H1 (cell line): ENCODE measurements at regions not wholly inside any gene's neighbourhood (a gene's known extent, or its start where the extent isn't known, plus 50 kb on each side); places are given as distances from the start of the nearest gene placed in this dataset.

Source experiments
- CTCF ChIA-PET: fragments of 300-600 bp; sonication (Branson Sonifier 250); formaldehyde crosslinking; loops from one replicate; lab custom pipeline; 2021; ENCODE audit not compliant: partially characterized antibody; lab: Charles Lee
- POLR2A ChIA-PET: fragments of 300-600 bp; sonication (Branson Sonifier 250); formaldehyde crosslinking; loops from one replicate; lab custom pipeline; 2021; ENCODE audit warnings: inconsistent platforms; ENCODE audit not compliant: partially characterized antibody; lab: Charles Lee
- DNase-seq, 2 experiments: peaks; one replicate each; pipeline versions ENCODE4 v3.0.0 to v3.0.0-alpha.2; 2010 to 2022; ENCODE audit warnings: low spot score in 2 of 2, low read depth in 1 of 2, mixed read lengths in 1 of 2
- FAIRE-seq: peaks from 2 replicates; lab custom pipeline; 2011; peaks lifted over from hg19 to GRCh38; lab: Jason Lieb, UNC
- H2AFZ ChIP-seq: 2 replicates; pipeline ENCODE4 v1.8.1; 2012; ENCODE audit warnings: low read length, inconsistent platforms
- H2AK5ac ChIP-seq: 2 replicates; pipeline ENCODE4 v1.6.1; 2013; ENCODE audit warnings: low read depth, low read length
- H2BK120ac ChIP-seq: replicated peaks from 2 replicates; pipeline ENCODE3; 2013; ENCODE audit warnings: low read depth, low read length, inconsistent platforms
- H2BK12ac ChIP-seq: 2 replicates; pipeline ENCODE4 v1.6.1; 2013; ENCODE audit warnings: low read depth, low read length
- H2BK15ac ChIP-seq: 2 replicates; pipeline ENCODE4 v1.6.1; 2013; ENCODE audit warnings: low read length
- H2BK20ac ChIP-seq: 2 replicates; pipeline ENCODE4 v1.6.1; 2013; ENCODE audit warnings: low read length
- H2BK5ac ChIP-seq: 2 replicates; pipeline ENCODE4 v1.6.1; 2013; ENCODE audit warnings: low read depth, low read length
- H3K14ac ChIP-seq: 2 replicates; pipeline ENCODE4 v1.6.1; 2013; ENCODE audit warnings: inconsistent platforms; ENCODE audit not compliant: insufficient read length
- H3K18ac ChIP-seq: 2 replicates; pipeline ENCODE4 v1.6.1; 2013; ENCODE audit warnings: low read length; ENCODE audit errors: extremely low read depth
- H3K23ac ChIP-seq: 2 replicates; pipeline ENCODE4 v1.6.1; 2013; ENCODE audit warnings: inconsistent platforms; ENCODE audit not compliant: insufficient read length
- H3K23me2 ChIP-seq: 2 replicates; pipeline ENCODE4 v1.6.1; 2013; ENCODE audit warnings: low read depth, low read length
- H3K27ac ChIP-seq: 2 replicates; pipeline ENCODE4 v1.6.1; 2011; ENCODE audit warnings: low read depth, low read length, inconsistent platforms
- H3K27me3 ChIP-seq, 4 experiments: replicated peaks in 1 of 4; 1 replicate in 1 of 4; 2 replicates in 3 of 4; pipeline versions ENCODE4 v1.6.1 to v1.8.1; 2011 to 2013; ENCODE audit warnings: low read length in 3 of 4, mild to moderate bottlenecking in 3 of 4, inconsistent platforms in 2 of 4, mixed read lengths in 2 of 4, moderate library complexity in 1 of 4; ENCODE audit not compliant: control insufficient read depth in 3 of 4, insufficient read depth in 3 of 4; ENCODE audit errors: extremely low read depth in 1 of 4
- H3K36me3 ChIP-seq, 4 experiments: 2 replicates each; pipeline versions ENCODE4 v1.6.1 to v1.8.1; 2011 to 2013; ENCODE audit warnings: mild to moderate bottlenecking in 4 of 4, low read length in 3 of 4, moderate library complexity in 2 of 4, control low read depth in 1 of 4, inconsistent platforms in 1 of 4; ENCODE audit not compliant: insufficient read depth in 4 of 4, control insufficient read depth in 2 of 4
- H3K4ac ChIP-seq: replicated peaks from 2 replicates; pipeline ENCODE3; 2013; ENCODE audit warnings: low read length, low read depth, mixed read lengths, inconsistent platforms; ENCODE audit not compliant: insufficient read length
- H3K4me1 ChIP-seq, 4 experiments: replicated peaks in 1 of 4; 1 replicate in 1 of 4; 2 replicates in 3 of 4; pipeline versions ENCODE4 v1.6.1 to v1.8.1; 2011 to 2013; ENCODE audit warnings: low read length in 3 of 4, inconsistent platforms in 2 of 4, mixed read lengths in 1 of 4; ENCODE audit not compliant: insufficient read depth in 4 of 4, control insufficient read depth in 3 of 4
- H3K4me2 ChIP-seq, 2 experiments: 2 replicates each; pipeline versions ENCODE4 v1.6.1 to v1.8.1; 2011 to 2013; ENCODE audit warnings: low read depth in 2 of 2, low read length in 2 of 2, control low read depth in 1 of 2, inconsistent platforms in 1 of 2, mild to moderate bottlenecking in 1 of 2; ENCODE audit not compliant: insufficient read depth in 1 of 2
- H3K4me3 ChIP-seq, 4 experiments: fragments of 200-600, 300-600 bp in 1 of 4; sonication (generic), shearing (Covaris generic), sonication (Bioruptor Twin) in 1 of 4; 2 replicates each; pipeline versions ENCODE4 v1.5.1 to v1.8.1; 2011 to 2016; ENCODE audit warnings: low read length in 4 of 4, low read depth in 3 of 4, control low read depth in 2 of 4, inconsistent platforms in 2 of 4, mild to moderate bottlenecking in 2 of 4, mixed read lengths in 1 of 4, moderate library complexity in 1 of 4; ENCODE audit not compliant: insufficient read depth in 2 of 4; ENCODE audit errors: extremely low read depth in 1 of 4
- H3K56ac ChIP-seq: replicated peaks from 2 replicates; pipeline ENCODE3; 2013; ENCODE audit warnings: low read depth, mild to moderate bottlenecking, mixed read lengths, low read length, inconsistent platforms; ENCODE audit not compliant: insufficient read length
- H3K79me1 ChIP-seq: 2 replicates; pipeline ENCODE4 v1.6.1; 2013; ENCODE audit warnings: low read depth, low read length, control low read depth
- H3K79me2 ChIP-seq, 2 experiments: 2 replicates each; pipeline versions ENCODE4 v1.6.1 to v1.8.1; 2012 to 2013; ENCODE audit warnings: low read length in 2 of 2, mild to moderate bottlenecking in 2 of 2, inconsistent platforms in 1 of 2; ENCODE audit not compliant: insufficient read depth in 2 of 2, control insufficient read depth in 1 of 2
- H3K9ac ChIP-seq, 4 experiments: replicated peaks in 1 of 4; 1 replicate in 1 of 4; 2 replicates in 3 of 4; pipeline versions ENCODE4 v1.6.1 to v1.8.1; 2011 to 2013; ENCODE audit warnings: low read depth in 3 of 4, low read length in 3 of 4, control low read depth in 2 of 4, mild to moderate bottlenecking in 2 of 4, moderate library complexity in 2 of 4, inconsistent platforms in 1 of 4; ENCODE audit errors: extremely low read depth in 1 of 4
- H3K9me3 ChIP-seq, 2 experiments: 2 replicates each; pipeline versions ENCODE4 v1.6.1 to v1.8.1; 2012 to 2013; ENCODE audit warnings: mild to moderate bottlenecking in 2 of 2, moderate library complexity in 2 of 2, control low read depth in 1 of 2, inconsistent platforms in 1 of 2, low read depth in 1 of 2, low read length in 1 of 2, mixed read lengths in 1 of 2; ENCODE audit not compliant: insufficient read depth in 2 of 2
- H4K20me1 ChIP-seq, 2 experiments: replicated peaks in 1 of 2; 2 replicates each; pipeline versions ENCODE3 to v1.8.1; 2011 to 2013; ENCODE audit warnings: inconsistent platforms in 2 of 2, low read length in 2 of 2, mild to moderate bottlenecking in 1 of 2; ENCODE audit not compliant: insufficient read depth in 2 of 2, control insufficient read depth in 1 of 2
- H4K5ac ChIP-seq: 2 replicates; pipeline ENCODE4 v1.6.1; 2013; ENCODE audit warnings: low read length, low read depth, mixed read lengths, inconsistent platforms; ENCODE audit not compliant: insufficient read length
- H4K8ac ChIP-seq: 2 replicates; pipeline ENCODE4 v1.8.0; 2013; ENCODE audit warnings: mild to moderate bottlenecking, moderate library complexity, low read length, inconsistent platforms; ENCODE audit not compliant: insufficient read depth; ENCODE audit errors: extremely low read depth
- H4K91ac ChIP-seq: replicated peaks from 2 replicates; pipeline ENCODE3; 2013; ENCODE audit warnings: low read length, mixed read lengths, inconsistent platforms; ENCODE audit not compliant: insufficient read length
- CREB1 ChIP-seq: IDR thresholded peaks from 2 replicates; pipeline ENCODE4 v1.6.1; 2012; ENCODE audit warnings: inconsistent platforms
- HDAC2 ChIP-seq, 2 experiments: fragments of 300-600 bp in 1 of 2; sonication (generic) in 1 of 2; IDR thresholded peaks; 2 replicates each; pipeline ENCODE4 v1.6.1; 2011 to 2012; ENCODE audit warnings: low read depth in 2 of 2, low read length in 2 of 2, mild to moderate bottlenecking in 2 of 2, moderate library complexity in 2 of 2, borderline replicate concordance in 1 of 2, inconsistent platforms in 1 of 2
- JUND ChIP-seq: IDR thresholded peaks from 2 replicates; pipeline ENCODE4 v1.6.1; 2011; ENCODE audit warnings: mild to moderate bottlenecking, improper control_type of control experiment, low read length
- KDM5A ChIP-seq: fragments of 200-600 bp; IDR thresholded peaks from 2 replicates; pipeline ENCODE4 v1.7.1; 2012; ENCODE audit warnings: mild to moderate bottlenecking, low read length, inconsistent platforms, mixed read lengths
- NANOG ChIP-seq: IDR thresholded peaks from 2 replicates; pipeline ENCODE4 v1.6.1; 2011; ENCODE audit warnings: low read length, low read depth, mild to moderate bottlenecking, inconsistent platforms; ENCODE audit not compliant: insufficient read depth, poor library complexity, severe bottlenecking
- PHF8 ChIP-seq: fragments of 200-600 bp; sonication (generic); conservative IDR thresholded peaks from 2 replicates; pipeline ENCODE4 v1.7.1; 2012; ENCODE audit warnings: low read depth, mild to moderate bottlenecking, inconsistent platforms, low read length, moderate library complexity
- POU5F1 ChIP-seq: IDR thresholded peaks from 2 replicates; pipeline ENCODE4 v1.6.1; 2011; ENCODE audit warnings: low read depth, mild to moderate bottlenecking, low read length, moderate library complexity
- SP1 ChIP-seq: IDR thresholded peaks from 2 replicates; pipeline ENCODE4 v1.6.1; 2011; ENCODE audit warnings: low read depth, low read length
- WGBS, 2 experiments: shearing (Covaris generic) in 1 of 2; methylation state at CpG; one replicate each; pipeline versions ENCODE4 v1.1.6 to v1.1.7; 2013 to 2015; ENCODE audit warnings: low lambda C conversion rate in 2 of 2, mixed read lengths in 2 of 2, inconsistent platforms in 1 of 2, low coverage in 1 of 2, missing lambda C conversion rate in 1 of 2; ENCODE audit not compliant: insufficient replicate concordance in 2 of 2, insufficient coverage in 1 of 2, insufficient read length in 1 of 2; ENCODE audit errors: extremely low coverage in 1 of 2, missing lambda C conversion rate in 1 of 2; 5-methylcytosine and 5-hydroxymethylcytosine counted together

GRCh38 chr1:221291113-221291512, 411.9 kb downstream of the HLX start:
- Histone ChIP-seq H3K27me3 (no peaks in the 10 kb centered on the region), H4K91ac (no peak overlapping the region), H3K79me2 (no peaks in the 10 kb centered on the region), H2BK15ac (no peak overlapping the region), H4K8ac (no peak overlapping the region), H3K14ac (no peak overlapping the region), H2BK5ac (no peak overlapping the region), H2AK5ac (no peak overlapping the region), H3K4ac (no peak overlapping the region), H3K4me3 (no peak overlapping the region), H3K36me3 (no peaks in the 10 kb centered on the region), H3K56ac (no peak overlapping the region), H4K5ac (no peak overlapping the region), H2BK20ac (no peak overlapping the region), H3K23ac (no peak overlapping the region), H3K79me1 (no peaks in the 10 kb centered on the region), H3K4me2 (no peak overlapping the region), H3K9me3 (no peaks in the 10 kb centered on the region), H4K20me1 (no peaks in the 10 kb centered on the region), H2BK120ac (no peak overlapping the region), H2BK12ac (no peak overlapping the region; the same call in 1 of the 2 replicates), H3K23me2 (no peaks in the 10 kb centered on the region; the same call in 1 of the 2 replicates), H3K4me1 (peaks cover 0 to 3% (median 0%) of the 10 kb centered on the region in 4 experiments; a peak in 2 of 7 replicates), H3K18ac (no peak overlapping the region), H3K9ac (no peak overlapping the region), H2AFZ (no peak overlapping the region), H3K27ac (no peak overlapping the region)
- CTCF ChIA-PET: no interaction called here
- DNase-seq (no peak), FAIRE-seq (no peak)
- WGBS, 2 experiments: 76% methylated on average over 5 of the region's 5 CpGs; no CpG with 5 or more reads in 1 of the 2 experiments
- no peak for TF ChIP-seq CREB1
- no peak for TF ChIP-seq SP1
- no peak for TF ChIP-seq KDM5A
- no peak for TF ChIP-seq JUND
- TF ChIP-seq POU5F1: no peak
- no peak for TF ChIP-seq NANOG
- no peak for TF ChIP-seq HDAC2 (IDR thresholded peaks at IDR 0.05; ENCODE audit: borderline replicate concordance in 1 of 2, low read depth in 2 of 2, low read length in 2 of 2)
- TF ChIP-seq PHF8: no peak
- POLR2A ChIA-PET: no interaction called here
